IMR-90 (cell line): ENCODE measurements at regions not wholly inside any gene's neighbourhood (a gene's known extent, or its start where the extent isn't known, plus 50 kb on each side); places are given as distances from the start of the nearest gene placed in this dataset.
A peak's percentile ranks its signal among the peaks of the same experiment; 100 is the strongest.

Experiments used
- ATAC-seq: fragments of 200-7000 bp; cut with Tn5 transposase; 2 replicates; pipeline ENCODE4 v1.9.1; 2020; ENCODE audit warnings: low read depth, mild to moderate bottlenecking, moderate library complexity
- BruUV-seq: library from RNA; stranded (reverse); fragments of 400-500 nt; replicated peaks from 2 replicates; lab custom pipeline; 2021; lab: Mats Ljungman, UMichigan
- CTCF ChIA-PET: fragments of 300-600 bp; formaldehyde crosslinking; extraction: SDS; loops from one replicate; lab custom pipeline; 2021; ENCODE audit warnings: antibody characterized with exemption; lab: Yijun Ruan, JAX
- POLR2A ChIA-PET: fragments of 300-600 bp; sonication (Branson Sonifier 250); formaldehyde crosslinking; loops from one replicate; lab custom pipeline; 2022; ENCODE audit warnings: antibody characterized with exemption; ENCODE audit not compliant: unreplicated experiment; lab: Charles Lee
- DNase-seq: peaks from one replicate; pipeline ENCODE4 v3.0.0; 2013
- H2AFZ ChIP-seq: replicated peaks from 2 replicates; pipeline ENCODE3; 2013; ENCODE audit warnings: low read length, mild to moderate bottlenecking; ENCODE audit not compliant: poor library complexity
- H2AK5ac ChIP-seq: 2 replicates; pipeline ENCODE4 v1.6.1; 2013; ENCODE audit warnings: low read depth, low read length, inconsistent platforms
- H2AK9ac ChIP-seq: replicated peaks from 2 replicates; pipeline ENCODE3; 2013; ENCODE audit warnings: mild to moderate bottlenecking, low read depth, low read length, moderate library complexity; ENCODE audit not compliant: poor library complexity
- H2BK120ac ChIP-seq: 2 replicates; pipeline ENCODE4 v1.6.1; 2013; ENCODE audit warnings: low read depth, low read length, inconsistent platforms
- H2BK15ac ChIP-seq: 3 replicates; pipeline ENCODE4 v1.6.1; 2013; ENCODE audit warnings: low read depth, low read length, inconsistent platforms
- H2BK20ac ChIP-seq: 2 replicates; pipeline ENCODE4 v1.6.1; 2013; ENCODE audit warnings: low read depth, mild to moderate bottlenecking, inconsistent platforms, low read length, moderate library complexity
- H2BK5ac ChIP-seq: 2 replicates; pipeline ENCODE4 v1.6.1; 2013; ENCODE audit warnings: mild to moderate bottlenecking, low read depth, low read length, inconsistent platforms; ENCODE audit not compliant: poor library complexity, severe bottlenecking
- H3K14ac ChIP-seq: replicated peaks from 2 replicates; pipeline ENCODE4 v1.6.1; 2013; ENCODE audit warnings: low read depth, low read length, inconsistent platforms
- H3K18ac ChIP-seq: 2 replicates; pipeline ENCODE4 v1.6.1; 2013; ENCODE audit warnings: low read depth, low read length, control low read depth
- H3K23ac ChIP-seq: 2 replicates; pipeline ENCODE4 v1.6.1; 2013; ENCODE audit warnings: low read depth, low read length, inconsistent platforms
- H3K27ac ChIP-seq: 2 replicates; pipeline ENCODE4 v1.5.1; 2013; ENCODE audit warnings: mild to moderate bottlenecking, control low read depth, low read length; ENCODE audit not compliant: insufficient read depth
- H3K27me3 ChIP-seq: 2 replicates; pipeline ENCODE4 v1.6.1; 2013; ENCODE audit warnings: low read length; ENCODE audit not compliant: control insufficient read depth, insufficient read depth
- H3K36me3 ChIP-seq: 2 replicates; pipeline ENCODE4 v1.6.1; 2013; ENCODE audit warnings: low read length, mixed read lengths; ENCODE audit not compliant: control insufficient read depth, insufficient read depth
- H3K4ac ChIP-seq: 2 replicates; pipeline ENCODE4 v1.6.1; 2013; ENCODE audit warnings: low read depth, low read length, inconsistent platforms
- H3K4me1 ChIP-seq: 2 replicates; pipeline ENCODE4 v1.6.1; 2013; ENCODE audit warnings: low read length, mixed read lengths; ENCODE audit not compliant: control insufficient read depth, insufficient read depth
- H3K4me2 ChIP-seq: 2 replicates; pipeline ENCODE4 v1.6.1; 2013; ENCODE audit warnings: low read depth, mild to moderate bottlenecking, control low read depth, low read length, moderate library complexity
- H3K4me3 ChIP-seq: 2 replicates; pipeline ENCODE4 v1.5.1; 2013; ENCODE audit warnings: low read depth, mild to moderate bottlenecking, control low read depth, low read length, moderate library complexity; ENCODE audit not compliant: insufficient read depth
- H3K56ac ChIP-seq: 2 replicates; pipeline ENCODE4 v1.6.1; 2013; ENCODE audit warnings: low read length, inconsistent platforms; ENCODE audit not compliant: insufficient read depth; ENCODE audit errors: extremely low read depth
- H3K79me1 ChIP-seq, 2 experiments: 2 replicates each; pipeline ENCODE4 v1.6.1; 2013; ENCODE audit warnings: low read length in 2 of 2, inconsistent platforms in 1 of 2, low read depth in 1 of 2
- H3K9ac ChIP-seq: 2 replicates; pipeline ENCODE4 v1.6.1; 2013; ENCODE audit warnings: low read depth, low read length, control low read depth
- H3K9me1 ChIP-seq: 2 replicates; pipeline ENCODE4 v1.6.1; 2013; ENCODE audit warnings: low read length, inconsistent platforms; ENCODE audit not compliant: insufficient read depth
- H3K9me3 ChIP-seq: 2 replicates; pipeline ENCODE4 v1.6.1; 2013; ENCODE audit warnings: low read length; ENCODE audit not compliant: control insufficient read depth, insufficient read depth
- H4K20me1 ChIP-seq: 2 replicates; pipeline ENCODE4 v1.6.1; 2013; ENCODE audit warnings: low read length, inconsistent platforms; ENCODE audit not compliant: insufficient read depth
- H4K5ac ChIP-seq: 2 replicates; pipeline ENCODE4 v1.6.1; 2013; ENCODE audit warnings: mild to moderate bottlenecking, low read depth, low read length, control low read depth
- H4K8ac ChIP-seq, 2 experiments: 2 replicates each; pipeline ENCODE4 v1.6.1; 2013; ENCODE audit warnings: low read depth in 2 of 2, low read length in 2 of 2, control low read depth in 1 of 2, inconsistent platforms in 1 of 2
- H4K91ac ChIP-seq: 2 replicates; pipeline ENCODE4 v1.6.1; 2013; ENCODE audit warnings: low read depth, low read length, inconsistent platforms; ENCODE audit not compliant: insufficient read depth
- CEBPB ChIP-seq: IDR thresholded peaks from 2 replicates; pipeline ENCODE4 v1.6.1; 2012; ENCODE audit warnings: low read depth, low read length, improper control_type of control experiment
- CHD1 ChIP-seq: IDR thresholded peaks from 2 replicates; pipeline ENCODE4 v1.6.1; 2012; ENCODE audit warnings: low read depth, low read length, improper control_type of control experiment
- POLR2A ChIP-seq: IDR thresholded peaks from 2 replicates; pipeline ENCODE4 v1.6.1; 2012; ENCODE audit warnings: mild to moderate bottlenecking, low read depth, low read length
- WGBS, 2 experiments: methylation state at CpG; one replicate each; pipeline versions ENCODE4 v1.1.5 to v1.1.7; 2013; ENCODE audit warnings: missing lambda C conversion rate in 2 of 2; ENCODE audit not compliant: insufficient read length in 1 of 2; ENCODE audit errors: extremely low coverage in 2 of 2; 5-methylcytosine and 5-hydroxymethylcytosine counted together
- dilution Hi-C: fragments of 300-500 bp; cut with HindIII; formaldehyde crosslinking; loops from one replicate; pipeline ENCODE4 v1.14.3; 2018; ENCODE audit warnings: low sequenced_read_pairs; ENCODE audit not compliant: unreplicated experiment
- in situ Hi-C: fragments of 300-500 bp; cut with MboI; formaldehyde crosslinking; loops from 3 replicates; pipeline ENCODE4 v1.14.3; 2019; ENCODE audit warnings: low sequenced_read_pairs, inconsistent platforms, mixed read lengths
- intact Hi-C: fragments of 100-400 bp; cut with micrococcal nuclease; formaldehyde crosslinking; loops from 2 replicates; pipeline ENCODE4 v1.10.0; 2022

- TF ChIP-seq POLR2A (peak; percentile 40), CEBPB (no peak), CHD1 (no peak; the same call in 1 of the 2 replicates)
- ChIA-PET POLR2A (interaction anchor here (1.0 to 2.6 kb wide), 2 partner anchors 10 to 12 kb away, joined by 3 to 10 read pairs; no protein-coding TSS in a partner anchor), CTCF (interaction anchor here (0.6 kb wide), 1 partner anchor 109 kb away, joined by 3 read pairs; no protein-coding TSS in a partner anchor)
- H2BK120ac ChIP-seq = peak overlapping the region; percentile 58
- H3K9me1 ChIP-seq = peaks cover 22% of the 10 kb centered on the region
- H3K4me3 ChIP-seq = no peak overlapping the region
- H2AK5ac ChIP-seq = peak overlapping the region; percentile 72; the same call in 1 of the 2 replicates
- H3K14ac ChIP-seq = peak overlapping the region; percentile 13
- peak overlapping the region; percentile 35 for H4K91ac ChIP-seq
- peak overlapping the region; percentile 96 for H2BK5ac ChIP-seq
- no peaks in the 10 kb centered on the region for H3K9me3 ChIP-seq
- H3K56ac ChIP-seq = peak overlapping the region; percentile 63
- H2AFZ ChIP-seq = no peak overlapping the region
- peak overlapping the region; percentile 76 for H3K18ac ChIP-seq
- ATAC-seq (no peak), DNase-seq (peak; percentile 23)
- H4K20me1 ChIP-seq = peaks cover 96% of the 10 kb centered on the region
- WGBS, 2 experiments = no CpG with 5 or more reads among the region's 3 CpGs
- H3K9ac ChIP-seq = peak overlapping the region; percentile 21; the same call in 1 of the 2 replicates
- H3K4ac ChIP-seq = peak overlapping the region; percentile 86
- no peak overlapping the region for H2BK15ac ChIP-seq
- H3K36me3 ChIP-seq = peaks cover 55% of the 10 kb centered on the region
- dilution Hi-C loops (no loop called here), in situ Hi-C loops (no loop called here), intact Hi-C loops (loop anchor here (2.0 kb wide), 1 partner anchor 104 kb away; no protein-coding TSS in a partner anchor)
- H3K27me3 ChIP-seq = no peaks in the 10 kb centered on the region
- BruUV-seq = no TSS peak
- H3K79me1 ChIP-seq = peaks cover 0 to 20% of the 10 kb centered on the region in 2 experiments; a peak in 2 of 4 replicates
- H3K23ac ChIP-seq = peak overlapping the region; percentile 75
- peak overlapping the region; percentile 72; the same call in 1 of the 2 replicates for H2BK20ac ChIP-seq
- H3K4me1 ChIP-seq = peaks cover 44% of the 10 kb centered on the region
- peak overlapping the region; percentile 44 for H2AK9ac ChIP-seq
- H4K8ac ChIP-seq = peak overlapping the region in 1 of 2 experiments; percentile 70; a peak in 2 of 4 replicates
- peak overlapping the region; percentile 72 for H3K4me2 ChIP-seq
- peak overlapping the region; percentile 78 for H3K27ac ChIP-seq
- peak overlapping the region; percentile 65; the same call in 1 of the 2 replicates for H4K5ac ChIP-seq
These were observed 168.8 kb upstream of the KLF14 start for GRCh38 chr7:130902755-130903357.
